ENCODE measurements at regions not wholly inside any gene's neighbourhood (a gene's known extent, or its start where the extent isn't known, plus 50 kb on each side); places are given as distances from the start of the nearest gene placed in this dataset.

DNA sequence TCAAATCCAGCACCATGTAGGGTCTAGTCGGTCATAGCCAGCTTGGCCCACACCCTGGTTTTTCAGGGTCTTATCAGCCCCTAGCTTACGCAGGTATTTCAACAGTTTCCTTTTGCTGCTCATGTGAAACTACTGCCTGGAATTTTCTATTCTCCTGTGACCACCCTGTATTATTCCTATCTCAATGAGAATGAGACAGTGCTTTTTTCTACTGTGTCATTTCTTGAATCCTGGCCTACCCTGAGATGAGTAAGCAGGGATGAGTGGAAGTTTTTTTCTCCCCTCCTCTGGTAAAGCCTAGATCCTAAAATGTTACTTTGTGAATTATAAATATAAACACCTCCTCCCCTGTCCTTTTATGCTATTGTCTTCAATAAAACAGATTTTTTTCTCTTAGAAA is 62.7 kb upstream of the ARID2 start:
- TF ChIP-seq POLR2A (IDR thresholded peaks at IDR 0.05) = no peak
- TF ChIP-seq, protein P1, sequence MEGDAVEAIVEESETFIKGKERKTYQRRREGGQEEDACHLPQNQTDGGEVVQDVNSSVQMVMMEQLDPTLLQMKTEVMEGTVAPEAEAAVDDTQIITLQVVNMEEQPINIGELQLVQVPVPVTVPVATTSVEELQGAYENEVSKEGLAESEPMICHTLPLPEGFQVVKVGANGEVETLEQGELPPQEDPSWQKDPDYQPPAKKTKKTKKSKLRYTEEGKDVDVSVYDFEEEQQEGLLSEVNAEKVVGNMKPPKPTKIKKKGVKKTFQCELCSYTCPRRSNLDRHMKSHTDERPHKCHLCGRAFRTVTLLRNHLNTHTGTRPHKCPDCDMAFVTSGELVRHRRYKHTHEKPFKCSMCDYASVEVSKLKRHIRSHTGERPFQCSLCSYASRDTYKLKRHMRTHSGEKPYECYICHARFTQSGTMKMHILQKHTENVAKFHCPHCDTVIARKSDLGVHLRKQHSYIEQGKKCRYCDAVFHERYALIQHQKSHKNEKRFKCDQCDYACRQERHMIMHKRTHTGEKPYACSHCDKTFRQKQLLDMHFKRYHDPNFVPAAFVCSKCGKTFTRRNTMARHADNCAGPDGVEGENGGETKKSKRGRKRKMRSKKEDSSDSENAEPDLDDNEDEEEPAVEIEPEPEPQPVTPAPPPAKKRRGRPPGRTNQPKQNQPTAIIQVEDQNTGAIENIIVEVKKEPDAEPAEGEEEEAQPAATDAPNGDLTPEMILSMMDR (IDR thresholded peaks at IDR 0.05) = no peak
